ENCODE measurements at regions not wholly inside any gene's neighbourhood (a gene's known extent, or its start where the extent isn't known, plus 50 kb on each side); places are given as distances from the start of the nearest gene placed in this dataset.
"Not testable (repeated sequence)": the region's sequence is repeated elsewhere in the genome, so short reads cannot be mapped to it uniquely, and the experiment has no call there.

GRCh38 chr15:67944010-67944641 is 104.3 kb upstream of the RNU6-1 start:
- no peak for DNase-seq (ENCODE audit: low read depth)

GRCh38 chr15:67945131-67945530 is 105.3 kb upstream of the RNU6-1 start:
- DNase-seq (ENCODE audit: low read depth) = no peak

GRCh38 chr15:67945951-67946700 is 106.3 kb upstream of the RNU6-1 start:
- DNase-seq (ENCODE audit: low read depth) = no peak

GRCh38 chr15:67946701-67947100 is 106.9 kb upstream of the RNU6-1 start:
- no peak for DNase-seq (ENCODE audit: low read depth)

GRCh38 chr15:67947254-67948039 is 106.7 kb upstream of the PIAS1 start:
- DNase-seq (ENCODE audit: low read depth) = no peak

GRCh38 chr15:67948215-67948614 is 105.9 kb upstream of the PIAS1 start:
- no peak for DNase-seq (ENCODE audit: low read depth)

- DNase-seq (ENCODE audit: low read depth) = not testable (repeated sequence)
These were observed 102.9 kb upstream of the PIAS1 start for GRCh38 chr15:67951187-67951586.

GRCh38 chr15:67953299-67953698 is 100.8 kb upstream of the PIAS1 start:
- DNase-seq (ENCODE audit: low read depth) = no peak

GRCh38 chr15:67955252-67955651 is 98.9 kb upstream of the PIAS1 start:
- no peak for DNase-seq (ENCODE audit: low read depth)

GRCh38 chr15:67957435-67958132 is 96.5 kb upstream of the PIAS1 start:
- DNase-seq (ENCODE audit: low read depth) = no peak

GRCh38 chr15:67967871-67968431 is 86.2 kb upstream of the PIAS1 start:
- peak; percentile 53 for DNase-seq (ENCODE audit: low read depth)

GRCh38 chr15:67968564-67968963 is 85.6 kb upstream of the PIAS1 start:
- no peak for DNase-seq (ENCODE audit: low read depth)

- DNase-seq (ENCODE audit: low read depth) = no peak
These were observed 85.1 kb upstream of the PIAS1 start for GRCh38 chr15:67968966-67969365.

- no peak for DNase-seq (ENCODE audit: low read depth)
These were observed 84.2 kb upstream of the PIAS1 start for GRCh38 chr15:67969892-67970291.

- DNase-seq (ENCODE audit: low read depth) = no peak
These were observed 81.7 kb upstream of the PIAS1 start for GRCh38 chr15:67972377-67972776.

GRCh38 chr15:67973846-67974245 is 80.3 kb upstream of the PIAS1 start:
- no peak for DNase-seq (ENCODE audit: low read depth)

GRCh38 chr15:67976506-67977073 is 77.5 kb upstream of the PIAS1 start:
- DNase-seq (ENCODE audit: low read depth) = no peak

GRCh38 chr15:67977414-67978089 is 76.6 kb upstream of the PIAS1 start:
- no peak for DNase-seq (ENCODE audit: low read depth)

- DNase-seq (ENCODE audit: low read depth) = peak; percentile 44
These were observed 74.8 kb upstream of the PIAS1 start for GRCh38 chr15:67979281-67979680.

GRCh38 chr15:67980171-67980570 is 73.9 kb upstream of the PIAS1 start:
- no peak for DNase-seq (ENCODE audit: low read depth)
